ENCODE measurements at regions not wholly inside any gene's neighbourhood (a gene's known extent, or its start where the extent isn't known, plus 50 kb on each side); places are given as distances from the start of the nearest gene placed in this dataset.

GRCh38 chr14:80108430-80108829 is 102.9 kb downstream of the DIO2 start:
- H3K4me1 Mint-ChIP-seq: peaks cover 2 to 4% of the 10 kb centered on the region in 2 experiments
- Histone ChIP-seq H2BK5ac (ENCODE audit: insufficient read length, low read length) (no peak overlapping the region), H3K23ac (ENCODE audit: insufficient read length, low read depth, low read length) (no peak overlapping the region), H3K79me2 (ENCODE audit: insufficient read depth, low read length) (no peaks in the 10 kb centered on the region), H2BK120ac (ENCODE audit: low read depth, low read length, poor library complexity, severe bottlenecking) (no peak overlapping the region), H3K27ac (ENCODE audit: insufficient read length, low read depth, low read length) (no peak overlapping the region), H3K79me1 (ENCODE audit: insufficient read depth, low read depth, low read length, poor library complexity, severe bottlenecking) (no peaks in the 10 kb centered on the region), H4K91ac (ENCODE audit: insufficient read length, low read depth, low read length) (no peak overlapping the region), H4K5ac (ENCODE audit: insufficient read length, low read depth, low read length) (no peak overlapping the region), H4K8ac (replicated peaks; ENCODE audit: insufficient read length, low read depth, low read length) (no peak overlapping the region), H3K18ac (ENCODE audit: insufficient read length, low read depth, low read length) (no peak overlapping the region), H3T11ph (ENCODE audit: low read length) (no peak overlapping the region), H2AFZ (ENCODE audit: low read length) (no peak overlapping the region), H3K4me2 (ENCODE audit: insufficient read depth, insufficient read length, low read length) (no peak overlapping the region), H3K9ac (ENCODE audit: extremely low read depth, insufficient read length, low read length) (no peak overlapping the region), H4K20me1 (ENCODE audit: control insufficient read depth, insufficient read depth, insufficient read length) (no peaks in the 10 kb centered on the region), H3K56ac (ENCODE audit: insufficient read length, low read depth, low read length) (no peak overlapping the region), H2BK12ac (ENCODE audit: insufficient read length, low read depth, low read length) (no peak overlapping the region), H2BK20ac (ENCODE audit: low read depth, low read length, poor library complexity, severe bottlenecking) (no peak overlapping the region), H3K27me3 (ENCODE audit: insufficient read depth, low read length) (no peaks in the 10 kb centered on the region), H3K23me2 (ENCODE audit: insufficient read length, low read depth, low read length, poor library complexity, severe bottlenecking) (no peaks in the 10 kb centered on the region), H3K4ac (ENCODE audit: low read depth, low read length) (no peak overlapping the region), H3K4me1 (ENCODE audit: insufficient read depth, low read length) (0 out of 2 replicates have a peak, but pooled peaks cover 4% of the 10 kb centered on the region), H2BK15ac (ENCODE audit: low read depth, low read length) (no peak overlapping the region), H3K14ac (ENCODE audit: insufficient read depth, low read length) (no peak overlapping the region), H3K9me3 (ENCODE audit: control insufficient read depth, low read depth, low read length) (no peaks in the 10 kb centered on the region), H2AK5ac (ENCODE audit: insufficient read length, low read length) (no peak overlapping the region)
- no peaks in the 10 kb centered on the region for H3K27me3 Mint-ChIP-seq (ENCODE audit: low read depth)
- DNase-seq: no peak
- H3K9me3 Mint-ChIP-seq: no peaks in the 10 kb centered on the region
- no peak overlapping the region for H3K27ac Mint-ChIP-seq
- no CpG with 5 or more reads among the region's 2 CpGs for WGBS (ENCODE audit: extremely low coverage, insufficient read length, low lambda C conversion rate)
- H3K36me3 Mint-ChIP-seq (ENCODE audit: insufficient read depth in 1 of 3, low read depth in 3 of 3): peaks cover 0 to 2% (median 0%) of the 10 kb centered on the region in 3 experiments; a peak in 1 of 7 replicates
- no peak overlapping the region for H3K4me3 Mint-ChIP-seq
- TF ChIP-seq CTCF (conservative IDR thresholded peaks at IDR 0.05): no peak

All from H9 (cell line).